ENCODE measurements at regions not wholly inside any gene's neighbourhood (a gene's known extent, or its start where the extent isn't known, plus 50 kb on each side); places are given as distances from the start of the nearest gene placed in this dataset.

GRCh38 chr4:187094144-187094543, 370.5 kb upstream of the FAT1 start:
- no peak for TF ChIP-seq CTCF (tag by site-specific recombination; IDR thresholded peaks at IDR 0.05)
- TF ChIP-seq ZNF621 (tag by site-specific recombination; IDR thresholded peaks at IDR 0.05): no peak
- TF ChIP-seq YY1 (tag by site-specific recombination; IDR thresholded peaks at IDR 0.05): no peak
- TF ChIP-seq ZBTB17 (tag by site-specific recombination; IDR thresholded peaks at IDR 0.05): no peak
- TF ChIP-seq SALL2 (tag by site-specific recombination; IDR thresholded peaks at IDR 0.05; ENCODE audit: borderline replicate concordance): no peak
- TF ChIP-seq ZBTB26 (tag by site-specific recombination; optimal IDR thresholded peaks at IDR 0.05): no peak
- no peak for TF ChIP-seq ELK4 (IDR thresholded peaks at IDR 0.05; ENCODE audit: borderline replicate concordance, low read depth, low read length)
- TF ChIP-seq ZNF473 (tag by site-specific recombination; IDR thresholded peaks at IDR 0.05): no peak
- TF ChIP-seq ZNF704 (tag by site-specific recombination; IDR thresholded peaks at IDR 0.05): no peak

All from HEK293 (cell line).